EH (cell line): ENCODE measurements at regions not wholly inside any gene's neighbourhood (a gene's known extent, or its start where the extent isn't known, plus 50 kb on each side); places are given as distances from the start of the nearest gene placed in this dataset.
A peak's percentile ranks its signal among the peaks of the same experiment; 100 is the strongest.
"Not testable (repeated sequence)": the region's sequence is repeated elsewhere in the genome, so short reads cannot be mapped to it uniquely, and the experiment has no call there.

Source experiments
- DNase-seq: peaks from one replicate; pipeline ENCODE4 v3.0.0-alpha.2; 2015; ENCODE audit warnings: low read depth

DNA sequence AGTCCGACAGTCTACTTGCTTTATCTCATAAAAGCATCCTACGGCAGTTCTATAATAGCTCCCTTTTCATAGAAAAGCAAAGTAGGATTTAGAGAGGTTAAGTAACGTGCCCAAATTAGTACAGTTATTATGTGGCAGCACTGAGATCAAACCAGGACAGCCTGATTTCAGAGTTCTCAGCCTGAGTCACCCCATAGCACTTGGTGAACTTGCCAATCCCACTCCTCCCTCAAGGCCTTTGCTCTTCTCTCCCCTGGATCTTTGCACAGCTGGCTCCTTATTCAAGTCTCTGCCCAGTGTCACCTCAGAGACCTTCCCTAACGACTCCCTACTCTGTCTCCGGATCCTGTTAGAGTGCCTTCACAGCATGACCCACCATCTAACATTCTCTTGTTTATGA is 438.0 kb upstream of the NFE2L3 start:
- no peak for DNase-seq

- DNase-seq = peak; percentile 5
These were observed 435.6 kb upstream of the NFE2L3 start for GRCh38 chr7:25716421-25716820.

GRCh38 chr7:25718596-25718995 is 433.4 kb upstream of the NFE2L3 start:
- DNase-seq = no peak

DNA sequence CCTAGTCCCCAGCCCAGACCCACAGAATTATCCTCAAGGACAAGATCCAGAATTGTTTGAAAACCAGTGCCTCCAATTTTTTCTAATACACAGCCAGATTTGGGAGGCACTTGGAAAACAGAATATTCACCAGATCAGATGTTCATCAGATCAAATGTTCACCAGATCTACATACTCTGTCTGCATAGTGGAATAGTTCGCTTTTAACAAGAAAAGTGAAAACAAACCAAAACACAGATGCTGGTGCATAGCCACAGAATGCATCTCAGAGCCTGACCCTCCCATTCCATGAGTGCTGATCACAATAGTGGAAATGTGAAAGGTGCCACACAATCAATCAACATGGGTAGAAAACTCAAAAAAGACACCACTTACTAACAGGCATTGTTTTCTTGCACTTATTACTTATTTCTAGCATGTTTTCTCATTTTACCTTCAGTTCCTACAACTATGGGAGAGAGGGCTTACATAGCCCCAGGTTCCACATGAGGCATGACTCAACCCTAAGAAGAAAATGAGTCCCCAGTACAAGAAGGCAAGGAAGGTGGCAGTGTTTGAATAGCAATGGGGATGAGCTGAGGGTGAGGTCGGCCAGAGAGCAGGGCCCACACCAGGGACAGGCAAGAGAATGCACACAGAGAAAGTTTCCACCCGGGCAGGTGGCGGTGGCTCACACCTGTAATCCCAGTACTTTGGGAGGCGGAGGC is 432.7 kb upstream of the NFE2L3 start:
- no peak for DNase-seq

GRCh38 chr7:25720427-25720826 is 431.6 kb upstream of the NFE2L3 start:
- DNase-seq = peak; percentile 20

GRCh38 chr7:25722856-25723255 is 429.1 kb upstream of the NFE2L3 start:
- no peak for DNase-seq

DNA sequence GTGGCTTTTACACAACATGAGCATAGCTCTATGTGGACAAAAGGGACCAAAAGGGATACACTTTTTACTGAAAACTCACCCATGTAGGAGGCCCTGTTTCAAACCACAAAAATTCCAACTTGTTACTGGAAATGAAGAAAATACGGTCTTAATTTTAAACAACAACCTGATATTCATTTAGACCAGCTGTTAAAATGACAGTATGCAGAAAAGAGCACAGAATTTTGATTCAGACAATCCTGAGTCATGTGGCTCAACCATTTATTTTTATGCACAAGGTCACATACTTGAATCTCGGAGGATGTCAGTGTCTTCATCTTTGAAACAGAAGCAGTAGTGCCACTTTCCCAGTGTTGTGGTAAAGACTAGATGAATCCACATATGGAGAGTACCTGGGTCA is 426.5 kb upstream of the NFE2L3 start:
- peak; percentile 17 for DNase-seq

- DNase-seq = no peak
These were observed 425.7 kb upstream of the NFE2L3 start for GRCh38 chr7:25726170-25726780.

DNA sequence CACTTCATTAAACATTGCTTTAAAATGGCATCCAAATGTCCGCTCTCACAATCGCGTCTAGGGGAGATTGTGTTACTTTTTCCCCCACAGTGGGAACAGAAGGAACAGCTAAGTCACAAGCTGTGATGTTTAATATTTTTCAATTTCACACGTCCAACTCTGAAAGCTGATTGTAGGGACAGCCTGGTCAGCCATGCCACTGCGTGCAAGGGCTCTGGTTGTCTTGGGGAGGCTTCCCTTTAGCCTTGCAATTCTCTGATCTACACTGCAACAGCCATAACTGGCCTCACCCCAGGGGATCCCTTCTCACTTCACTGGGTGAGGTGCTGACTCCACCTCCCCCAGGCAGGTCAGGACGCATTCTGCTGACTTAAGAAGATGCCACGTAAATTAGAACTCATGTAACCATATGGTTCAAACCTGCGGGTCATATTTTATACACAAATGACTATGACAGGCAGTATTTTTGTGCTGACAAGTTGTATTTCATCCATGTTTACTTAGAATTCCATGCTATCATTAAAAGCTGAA is 425.2 kb upstream of the NFE2L3 start:
- DNase-seq = no peak

DNA sequence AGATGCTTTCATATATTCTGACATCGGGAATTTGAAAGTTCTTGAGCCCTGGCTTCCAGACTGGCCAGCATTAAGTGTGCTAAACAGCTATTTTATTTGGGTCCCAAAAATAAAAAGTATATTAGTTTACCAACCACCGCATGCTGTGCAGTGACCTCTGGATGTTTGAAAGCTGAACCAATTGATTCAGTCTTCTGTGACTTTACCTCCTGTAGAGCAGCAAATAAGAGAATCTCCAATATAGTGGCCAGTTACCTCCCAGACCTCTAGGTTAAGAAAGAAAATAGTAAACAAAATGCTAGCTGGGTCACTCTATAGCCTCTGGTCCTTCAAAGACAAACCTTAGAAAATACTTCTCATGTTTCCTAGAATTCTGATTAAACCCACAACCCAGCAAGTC is 424.6 kb upstream of the NFE2L3 start:
- no peak for DNase-seq

GRCh38 chr7:25727876-25728275 is 424.1 kb upstream of the NFE2L3 start:
- DNase-seq = no peak

GRCh38 chr7:25731068-25731845 is 420.7 kb upstream of the NFE2L3 start:
- DNase-seq = peak; percentile 3

GRCh38 chr7:25731846-25732245 is 420.2 kb upstream of the NFE2L3 start:
- DNase-seq = no peak

GRCh38 chr7:25732766-25733217 is 419.2 kb upstream of the NFE2L3 start:
- DNase-seq = no peak

DNA sequence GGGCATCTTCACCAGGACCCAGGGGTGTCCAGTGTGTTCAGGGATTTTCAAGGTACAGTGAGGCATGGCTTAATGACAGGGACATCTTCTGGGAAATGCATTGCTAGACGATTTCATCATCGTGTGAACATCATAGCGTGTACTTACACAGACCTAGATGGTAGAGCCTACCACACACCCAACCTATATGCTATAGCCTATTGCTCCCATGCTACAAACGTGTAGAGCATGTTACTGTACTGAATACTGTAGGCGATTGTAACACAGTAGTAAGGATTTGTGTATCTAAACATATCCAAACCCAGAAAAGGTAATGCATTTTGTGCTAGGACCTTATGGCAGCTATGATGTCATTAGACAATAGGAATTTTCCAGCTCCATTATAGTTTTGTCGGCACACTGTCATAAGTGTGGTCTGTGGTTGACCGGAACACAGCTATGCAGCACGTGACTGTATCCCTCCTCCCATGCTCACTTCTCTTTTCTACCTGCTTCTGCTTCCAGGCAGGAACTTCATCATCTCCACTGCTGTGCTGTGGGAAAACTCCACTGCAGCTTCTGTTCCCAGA is 416.2 kb upstream of the NFE2L3 start:
- no peak for DNase-seq

- DNase-seq = no peak
These were observed 413.5 kb upstream of the NFE2L3 start for GRCh38 chr7:25738528-25738927.

- DNase-seq = no peak
These were observed 412.9 kb upstream of the NFE2L3 start for GRCh38 chr7:25739143-25739542.

- no peak for DNase-seq
These were observed 409.7 kb upstream of the NFE2L3 start for GRCh38 chr7:25742316-25742715.

DNA sequence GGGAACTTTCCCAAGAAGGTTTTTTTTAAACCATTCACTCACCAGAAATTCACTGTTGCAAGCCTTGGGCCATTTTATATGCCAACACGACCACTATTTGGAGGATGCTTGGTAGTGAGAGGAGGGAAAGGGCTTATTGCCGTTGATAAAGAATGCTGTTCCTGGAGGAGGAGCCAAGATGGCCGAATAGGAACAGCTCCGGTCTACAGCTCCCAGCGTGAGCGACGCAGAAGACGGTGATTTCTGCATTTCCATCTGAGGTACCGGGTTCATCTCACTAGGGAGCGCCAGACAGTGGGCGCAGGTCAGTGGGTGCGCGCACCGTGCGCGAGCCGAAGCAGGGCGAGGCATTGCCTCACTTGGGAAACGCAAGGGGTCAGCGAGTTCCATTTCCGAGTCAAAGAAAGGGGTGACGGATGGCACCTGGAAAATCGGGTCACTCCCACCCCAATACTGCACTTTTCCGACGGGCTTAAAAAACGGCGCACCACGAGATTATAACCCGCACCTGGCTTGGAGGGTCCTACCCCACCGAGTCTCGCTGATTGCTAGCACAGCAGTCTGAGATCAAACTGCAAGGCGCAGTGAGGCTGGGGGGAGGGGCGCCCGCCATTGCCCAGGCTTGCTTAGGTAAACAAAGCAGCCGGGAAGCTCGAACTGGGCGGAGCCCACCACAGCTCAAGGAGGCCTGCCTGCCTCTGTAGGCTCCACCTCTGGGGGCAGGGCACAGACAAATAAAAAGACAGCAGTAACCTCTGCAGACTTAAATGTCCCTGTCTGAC is 408.1 kb upstream of the NFE2L3 start:
- not testable (repeated sequence) for DNase-seq

- DNase-seq = no peak
These were observed 401.1 kb upstream of the NFE2L3 start for GRCh38 chr7:25750744-25751508.

DNA sequence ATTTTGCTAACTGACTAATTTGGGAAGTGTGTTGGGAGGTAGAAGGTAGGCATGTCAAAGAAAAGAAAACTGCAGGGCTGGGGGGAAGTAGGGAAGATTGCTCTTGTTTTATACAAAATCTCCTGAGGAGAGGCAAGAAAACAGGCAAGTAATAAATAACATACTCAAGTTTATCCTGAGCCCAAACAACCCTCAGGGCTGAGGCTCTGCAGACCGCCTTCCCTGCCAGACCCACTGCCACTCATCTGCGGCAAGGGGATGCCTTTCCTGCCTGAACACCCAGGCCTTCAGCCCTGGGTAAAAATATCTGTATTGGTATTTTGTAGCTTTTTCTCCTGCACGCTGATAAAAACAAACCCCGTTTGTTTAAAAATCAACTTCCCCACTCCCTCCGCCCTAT is 399.8 kb upstream of the NFE2L3 start:
- no peak for DNase-seq
